ENCODE measurements at regions not wholly inside any gene's neighbourhood (a gene's known extent, or its start where the extent isn't known, plus 50 kb on each side); places are given as distances from the start of the nearest gene placed in this dataset.

DNA sequence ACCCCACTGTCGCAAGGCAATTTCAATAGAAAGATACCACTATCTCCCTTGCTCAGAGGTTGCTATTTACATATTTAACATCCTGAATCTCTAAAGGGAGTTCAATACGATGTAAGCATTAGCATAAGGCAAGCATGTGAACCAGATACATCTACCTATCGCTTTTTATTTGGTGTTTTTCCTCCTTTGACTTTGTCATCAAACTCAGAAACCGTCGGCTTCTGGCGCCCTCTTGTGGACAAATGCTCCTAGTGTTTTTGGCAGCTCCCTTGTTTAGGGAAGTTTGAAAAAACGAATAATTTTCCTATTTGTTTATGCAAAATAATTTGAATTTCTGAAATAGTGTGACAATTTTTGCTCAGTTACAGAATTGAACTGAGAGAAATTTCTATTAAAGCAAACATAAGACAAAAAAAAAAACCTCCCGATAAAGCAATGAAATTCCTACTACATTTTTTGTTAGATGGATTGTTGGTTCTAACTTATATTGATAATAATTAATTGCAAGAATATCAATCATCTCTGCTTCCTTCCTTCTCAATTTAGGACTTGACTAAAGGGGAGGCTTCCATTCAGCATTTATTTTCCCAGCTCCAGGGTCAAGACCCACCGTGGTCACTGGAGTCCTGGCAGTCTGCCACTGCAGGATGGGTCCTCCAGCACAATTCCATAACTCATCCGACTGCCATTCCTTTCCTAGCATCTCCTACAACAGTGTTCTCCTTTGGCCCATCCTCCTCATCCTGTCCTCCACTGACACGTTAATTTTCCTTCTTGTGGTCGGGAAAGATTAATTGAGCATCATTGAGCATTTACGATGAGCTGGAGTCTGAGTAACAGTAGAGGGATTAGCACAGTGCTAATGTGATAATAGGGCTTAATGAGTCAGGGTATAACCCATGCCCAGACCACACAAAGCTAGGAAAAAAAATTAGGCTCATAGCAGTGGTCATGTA is 131.8 kb upstream of the CHD1 start:
- TF ChIP-seq, protein P1, sequence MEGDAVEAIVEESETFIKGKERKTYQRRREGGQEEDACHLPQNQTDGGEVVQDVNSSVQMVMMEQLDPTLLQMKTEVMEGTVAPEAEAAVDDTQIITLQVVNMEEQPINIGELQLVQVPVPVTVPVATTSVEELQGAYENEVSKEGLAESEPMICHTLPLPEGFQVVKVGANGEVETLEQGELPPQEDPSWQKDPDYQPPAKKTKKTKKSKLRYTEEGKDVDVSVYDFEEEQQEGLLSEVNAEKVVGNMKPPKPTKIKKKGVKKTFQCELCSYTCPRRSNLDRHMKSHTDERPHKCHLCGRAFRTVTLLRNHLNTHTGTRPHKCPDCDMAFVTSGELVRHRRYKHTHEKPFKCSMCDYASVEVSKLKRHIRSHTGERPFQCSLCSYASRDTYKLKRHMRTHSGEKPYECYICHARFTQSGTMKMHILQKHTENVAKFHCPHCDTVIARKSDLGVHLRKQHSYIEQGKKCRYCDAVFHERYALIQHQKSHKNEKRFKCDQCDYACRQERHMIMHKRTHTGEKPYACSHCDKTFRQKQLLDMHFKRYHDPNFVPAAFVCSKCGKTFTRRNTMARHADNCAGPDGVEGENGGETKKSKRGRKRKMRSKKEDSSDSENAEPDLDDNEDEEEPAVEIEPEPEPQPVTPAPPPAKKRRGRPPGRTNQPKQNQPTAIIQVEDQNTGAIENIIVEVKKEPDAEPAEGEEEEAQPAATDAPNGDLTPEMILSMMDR (conservative IDR thresholded peaks at IDR 0.05): peak; percentile 94
- no peak for TF ChIP-seq ZFX (IDR thresholded peaks at IDR 0.05)

Measured in C4-2B (cell line).